ENCODE measurements at regions not wholly inside any gene's neighbourhood (a gene's known extent, or its start where the extent isn't known, plus 50 kb on each side); places are given as distances from the start of the nearest gene placed in this dataset.
"Not testable (repeated sequence)": the region's sequence is repeated elsewhere in the genome, so short reads cannot be mapped to it uniquely, and the experiment has no call there.

- Mint-ChIP-seq H3K4me1 (no peaks in the 10 kb centered on the region), H3K36me3 (no peaks in the 10 kb centered on the region), H3K9me3 (peaks cover 9 to 25% (median 23%) of the 10 kb centered on the region in 3 donors), H3K4me3 (no peak overlapping the region), H3K27ac (no peak overlapping the region), H3K27me3 (no peaks in the 10 kb centered on the region)
- ChIA-PET POLR2A (no interaction called here), CTCF (no interaction called here)
- H3K27ac ChIP-seq (ENCODE audit: low read length) = no peak overlapping the region
- H3K36me3 ChIP-seq (ENCODE audit: control insufficient read depth in 2 of 2, extremely low read depth in 1 of 2, insufficient read depth in 1 of 2, low read length in 1 of 2) = no peaks in the 10 kb centered on the region
- no peaks in the 10 kb centered on the region for H3K4me1 ChIP-seq (ENCODE audit: control insufficient read depth in 1 of 2, extremely low read depth in 1 of 2, insufficient read depth in 2 of 2, low read length in 2 of 2)
- H3K4me3 ChIP-seq (ENCODE audit: control insufficient read depth in 1 of 2, extremely low read depth in 1 of 2, low read length in 1 of 2) = no peak overlapping the region
- H3K27me3 ChIP-seq (replicated peaks in 1 of 2; ENCODE audit: control insufficient read depth in 2 of 2, extremely low read depth in 1 of 2, insufficient read depth in 2 of 2, low read length in 1 of 2) = peaks cover 0 to 7% of the 10 kb centered on the region in 2 experiments
- 55% methylated on average over 1 of the region's 4 CpGs for WGBS (ENCODE audit: insufficient coverage)
- DNase-seq (no peak), ATAC-seq (replicated peaks in 1 of 4) (no peak)
- H3K9me3 ChIP-seq = no peaks in the 10 kb centered on the region
Observed at GRCh38 chr12:30308010-30308717, 387.5 kb downstream of the IPO8 start.

- H3K27ac ChIP-seq (ENCODE audit: low read length) = no peak overlapping the region
- ChIA-PET CTCF (no interaction called here), POLR2A (no interaction called here)
- ATAC-seq (replicated peaks in 1 of 4) = no peak
- H3K27me3 ChIP-seq (replicated peaks in 1 of 2; ENCODE audit: control insufficient read depth in 2 of 2, extremely low read depth in 1 of 2, insufficient read depth in 2 of 2, low read length in 1 of 2) = peaks cover 0 to 3% of the 10 kb centered on the region in 2 experiments
- DNase-seq = no peak
- H3K4me1 ChIP-seq (ENCODE audit: control insufficient read depth in 1 of 2, extremely low read depth in 1 of 2, insufficient read depth in 2 of 2, low read length in 2 of 2) = no peaks in the 10 kb centered on the region
- H3K4me3 ChIP-seq (ENCODE audit: control insufficient read depth in 1 of 2, extremely low read depth in 1 of 2, low read length in 1 of 2) = no peak overlapping the region
- no peaks in the 10 kb centered on the region for H3K9me3 ChIP-seq
- Mint-ChIP-seq H3K4me1 (no peaks in the 10 kb centered on the region), H3K27me3 (no peaks in the 10 kb centered on the region), H3K4me3 (no peak overlapping the region), H3K36me3 (no peaks in the 10 kb centered on the region), H3K9me3 (peaks cover 2 to 8% (median 8%) of the 10 kb centered on the region in 3 donors), H3K27ac (no peak overlapping the region)
- H3K36me3 ChIP-seq (ENCODE audit: control insufficient read depth in 2 of 2, extremely low read depth in 1 of 2, insufficient read depth in 1 of 2, low read length in 1 of 2) = no peaks in the 10 kb centered on the region
Observed at GRCh38 chr12:30304528-30304927, 391.1 kb downstream of the IPO8 start.

GRCh38 chr12:30301291-30301690, 394.4 kb downstream of the IPO8 start:
- DNase-seq (no peak), ATAC-seq (replicated peaks in 1 of 4) (no peak)
- peaks cover 0 to 3% of the 10 kb centered on the region in 2 experiments for H3K27me3 ChIP-seq (replicated peaks in 1 of 2; ENCODE audit: control insufficient read depth in 2 of 2, extremely low read depth in 1 of 2, insufficient read depth in 2 of 2, low read length in 1 of 2)
- no peaks in the 10 kb centered on the region for H3K4me1 ChIP-seq (ENCODE audit: control insufficient read depth in 1 of 2, extremely low read depth in 1 of 2, insufficient read depth in 2 of 2, low read length in 2 of 2)
- H3K36me3 ChIP-seq (ENCODE audit: control insufficient read depth in 2 of 2, extremely low read depth in 1 of 2, insufficient read depth in 1 of 2, low read length in 1 of 2) = no peaks in the 10 kb centered on the region
- Mint-ChIP-seq H3K27ac (no peak overlapping the region), H3K4me3 (no peak overlapping the region), H3K9me3 (peaks cover 2 to 8% (median 5%) of the 10 kb centered on the region in 3 donors), H3K27me3 (no peaks in the 10 kb centered on the region), H3K36me3 (no peaks in the 10 kb centered on the region), H3K4me1 (no peaks in the 10 kb centered on the region)
- ChIA-PET POLR2A (no interaction called here), CTCF (no interaction called here)
- WGBS (ENCODE audit: insufficient coverage) = 94% methylated on average over 2 of the region's 2 CpGs
- no peaks in the 10 kb centered on the region for H3K9me3 ChIP-seq
- H3K27ac ChIP-seq (ENCODE audit: low read length) = no peak overlapping the region
- H3K4me3 ChIP-seq (ENCODE audit: control insufficient read depth in 1 of 2, extremely low read depth in 1 of 2, low read length in 1 of 2) = no peak overlapping the region

GRCh38 chr12:30296486-30296885, 399.2 kb downstream of the IPO8 start:
- no peak for DNase-seq
- H3K4me1 Mint-ChIP-seq = no peaks in the 10 kb centered on the region
- no peaks in the 10 kb centered on the region for H3K27me3 Mint-ChIP-seq
- H3K4me3 Mint-ChIP-seq = no peak overlapping the region
- ATAC-seq (replicated peaks in 1 of 4) = no peak
- ChIA-PET POLR2A (no interaction called here), CTCF (no interaction called here)
- Histone ChIP-seq H3K4me1 (ENCODE audit: control insufficient read depth in 1 of 2, extremely low read depth in 1 of 2, insufficient read depth in 2 of 2, low read length in 2 of 2) (no peaks in the 10 kb centered on the region), H3K36me3 (ENCODE audit: control insufficient read depth in 2 of 2, extremely low read depth in 1 of 2, insufficient read depth in 1 of 2, low read length in 1 of 2) (no peaks in the 10 kb centered on the region), H3K4me3 (ENCODE audit: control insufficient read depth in 1 of 2, extremely low read depth in 1 of 2, low read length in 1 of 2) (no peak overlapping the region), H3K27ac (ENCODE audit: low read length) (no peak overlapping the region), H3K9me3 (no peaks in the 10 kb centered on the region), H3K27me3 (replicated peaks in 1 of 2; ENCODE audit: control insufficient read depth in 2 of 2, extremely low read depth in 1 of 2, insufficient read depth in 2 of 2, low read length in 1 of 2) (no peaks in the 10 kb centered on the region)
- H3K27ac Mint-ChIP-seq = no peak overlapping the region
- peaks cover 0 to 8% (median 5%) of the 10 kb centered on the region in 3 donors for H3K9me3 Mint-ChIP-seq
- 56% methylated on average over 5 of the region's 8 CpGs for WGBS (ENCODE audit: insufficient coverage)
- H3K36me3 Mint-ChIP-seq = no peaks in the 10 kb centered on the region

- Histone ChIP-seq H3K27ac (ENCODE audit: low read length) (no peak overlapping the region), H3K36me3 (ENCODE audit: control insufficient read depth in 2 of 2, extremely low read depth in 1 of 2, insufficient read depth in 1 of 2, low read length in 1 of 2) (no peaks in the 10 kb centered on the region), H3K27me3 (replicated peaks in 1 of 2; ENCODE audit: control insufficient read depth in 2 of 2, extremely low read depth in 1 of 2, insufficient read depth in 2 of 2, low read length in 1 of 2) (no peaks in the 10 kb centered on the region), H3K9me3 (no peaks in the 10 kb centered on the region), H3K4me3 (ENCODE audit: control insufficient read depth in 1 of 2, extremely low read depth in 1 of 2, low read length in 1 of 2) (no peak overlapping the region), H3K4me1 (ENCODE audit: control insufficient read depth in 1 of 2, extremely low read depth in 1 of 2, insufficient read depth in 2 of 2, low read length in 2 of 2) (no peaks in the 10 kb centered on the region)
- Mint-ChIP-seq H3K27ac (no peak overlapping the region), H3K4me1 (no peaks in the 10 kb centered on the region), H3K36me3 (no peaks in the 10 kb centered on the region), H3K9me3 (peaks cover 0 to 21% (median 6%) of the 10 kb centered on the region in 3 donors), H3K4me3 (no peak overlapping the region), H3K27me3 (no peaks in the 10 kb centered on the region)
- no CpG with 5 or more reads among the region's 1 CpG for WGBS (ENCODE audit: insufficient coverage)
- ChIA-PET POLR2A (no interaction called here), CTCF (no interaction called here)
- ATAC-seq (replicated peaks in 1 of 4) (no peak), DNase-seq (no peak)
Observed at GRCh38 chr12:30286345-30286926, 409.2 kb downstream of the IPO8 start.

GRCh38 chr12:30278401-30278800, 417.3 kb downstream of the IPO8 start:
- no peak overlapping the region for H3K4me3 Mint-ChIP-seq
- no peaks in the 10 kb centered on the region for H3K4me1 Mint-ChIP-seq
- no peaks in the 10 kb centered on the region for H3K27me3 Mint-ChIP-seq
- H3K27ac ChIP-seq (ENCODE audit: low read length) = no peak overlapping the region
- H3K36me3 ChIP-seq (ENCODE audit: control insufficient read depth in 2 of 2, extremely low read depth in 1 of 2, insufficient read depth in 1 of 2, low read length in 1 of 2) = no peaks in the 10 kb centered on the region
- H3K27me3 ChIP-seq (replicated peaks in 1 of 2; ENCODE audit: control insufficient read depth in 2 of 2, extremely low read depth in 1 of 2, insufficient read depth in 2 of 2, low read length in 1 of 2) = no peaks in the 10 kb centered on the region
- H3K4me3 ChIP-seq (ENCODE audit: control insufficient read depth in 1 of 2, extremely low read depth in 1 of 2, low read length in 1 of 2) = no peak overlapping the region
- H3K27ac Mint-ChIP-seq = no peak overlapping the region
- peaks cover 2 to 4% (median 3%) of the 10 kb centered on the region in 3 donors for H3K9me3 Mint-ChIP-seq
- no peaks in the 10 kb centered on the region for H3K4me1 ChIP-seq (ENCODE audit: control insufficient read depth in 1 of 2, extremely low read depth in 1 of 2, insufficient read depth in 2 of 2, low read length in 2 of 2)
- POLR2A ChIA-PET = no interaction called here
- ATAC-seq (replicated peaks in 1 of 4) (no peak), DNase-seq (no peak)
- no peaks in the 10 kb centered on the region for H3K9me3 ChIP-seq
- H3K36me3 Mint-ChIP-seq = no peaks in the 10 kb centered on the region
- CTCF ChIA-PET = no interaction called here

- POLR2A ChIA-PET; H3K4me3 ChIP-seq (ENCODE audit: control insufficient read depth in 1 of 2, extremely low read depth in 1 of 2, low read length in 1 of 2); H3K36me3 ChIP-seq (ENCODE audit: control insufficient read depth in 2 of 2, extremely low read depth in 1 of 2, insufficient read depth in 1 of 2, low read length in 1 of 2); DNase-seq; CTCF ChIA-PET; H3K27ac Mint-ChIP-seq; H3K9me3 ChIP-seq; H3K27ac ChIP-seq (ENCODE audit: low read length); ATAC-seq (replicated peaks in 1 of 4); H3K4me1 ChIP-seq (ENCODE audit: control insufficient read depth in 1 of 2, extremely low read depth in 1 of 2, insufficient read depth in 2 of 2, low read length in 2 of 2); H3K4me3 Mint-ChIP-seq; H3K4me1 Mint-ChIP-seq; H3K27me3 ChIP-seq (replicated peaks in 1 of 2; ENCODE audit: control insufficient read depth in 2 of 2, extremely low read depth in 1 of 2, insufficient read depth in 2 of 2, low read length in 1 of 2); H3K36me3 Mint-ChIP-seq; H3K27me3 Mint-ChIP-seq: not testable (repeated sequence)
- WGBS (ENCODE audit: insufficient coverage) = no CpG with 5 or more reads among the region's 1 CpG
- peaks cover 6 to 13% (median 8%) of the 10 kb centered on the region in 3 donors for H3K9me3 Mint-ChIP-seq
Observed at GRCh38 chr12:30272515-30272914, 423.2 kb downstream of the IPO8 start.

Data from T-cell (primary cell).